PC-9 (cell line): ENCODE measurements at regions not wholly inside any gene's neighbourhood (a gene's known extent, or its start where the extent isn't known, plus 50 kb on each side); places are given as distances from the start of the nearest gene placed in this dataset.

Experiments used
- BruUV-seq: library from RNA; stranded (reverse); fragments of 400-500 nt; replicated peaks from 2 replicates; lab custom pipeline; 2021; lab: Mats Ljungman, UMichigan
- CTCF ChIA-PET: fragments of 300-600 bp; sonication (Branson Sonifier 250); formaldehyde crosslinking; loops from one replicate; lab custom pipeline; 2022; ENCODE audit warnings: antibody characterized with exemption; lab: Charles Lee
- POLR2A ChIA-PET: fragments of 300-600 bp; sonication (Branson Sonifier 250); formaldehyde crosslinking; loops from one replicate; lab custom pipeline; 2022; ENCODE audit warnings: antibody characterized with exemption; ENCODE audit not compliant: unreplicated experiment; lab: Charles Lee
- DNase-seq, 2 experiments: peaks; one replicate each; pipeline versions ENCODE4 v3.0.0 to v3.0.0-alpha.2; 2015 to 2022; ENCODE audit warnings: mixed read lengths in 1 of 2
- H2AFZ ChIP-seq: fragments of 200-600 bp; sonication (generic); 2 replicates; pipeline ENCODE4 v1.8.1; 2017; ENCODE audit warnings: antibody characterized with exemption
- H3F3A ChIP-seq: fragments of 200-600 bp; sonication (generic); 2 replicates; pipeline ENCODE4 v1.8.1; 2017; ENCODE audit warnings: antibody characterized with exemption, mild to moderate bottlenecking, low read depth; ENCODE audit not compliant: insufficient read depth
- H3K27ac ChIP-seq: fragments of 200-600 bp; sonication (generic); 2 replicates; pipeline ENCODE4 v1.6.1; 2016; ENCODE audit warnings: mixed run types
- H3K27me3 ChIP-seq: fragments of 200-600 bp; sonication (generic); 2 replicates; pipeline ENCODE4 v1.6.1; 2016; ENCODE audit warnings: low read depth, mixed run types; ENCODE audit not compliant: insufficient read depth
- H3K36me3 ChIP-seq: fragments of 200-600 bp; sonication (generic); 2 replicates; pipeline ENCODE4 v1.6.1; 2016; ENCODE audit warnings: low read depth, mixed run types
- H3K4me1 ChIP-seq: fragments of 200-600 bp; sonication (generic); replicated peaks from 2 replicates; pipeline ENCODE4 v1.6.1; 2016; ENCODE audit warnings: mixed run types; ENCODE audit not compliant: insufficient read depth
- H3K4me2 ChIP-seq: fragments of 200-600 bp; sonication (generic); 2 replicates; pipeline ENCODE4 v1.6.1; 2017; ENCODE audit warnings: mixed run types
- H3K4me3 ChIP-seq: fragments of 200-600 bp; sonication (generic); 2 replicates; pipeline ENCODE4 v1.6.1; 2016; ENCODE audit warnings: mixed run types
- H3K79me2 ChIP-seq: fragments of 200-600 bp; sonication (generic); 2 replicates; pipeline ENCODE4 v1.6.1; 2017; ENCODE audit warnings: low read depth, mixed run types
- H3K9me2 ChIP-seq: fragments of 200-600 bp; sonication (generic); 2 replicates; pipeline ENCODE4 v1.8.1; 2017; ENCODE audit warnings: mild to moderate bottlenecking; ENCODE audit not compliant: insufficient read depth
- H3K9me3 ChIP-seq: fragments of 200-600 bp; sonication (generic); 2 replicates; pipeline ENCODE4 v1.8.1; 2016; ENCODE audit warnings: low read depth; ENCODE audit not compliant: insufficient read depth
- H4K20me1 ChIP-seq: fragments of 200-600 bp; sonication (generic); 2 replicates; pipeline ENCODE4 v1.8.1; 2017; ENCODE audit not compliant: insufficient read depth
- EZH2 ChIP-seq: fragments of 200-600 bp; sonication (generic); IDR thresholded peaks from 2 replicates; pipeline ENCODE4 v1.8.0; 2017; ENCODE audit warnings: antibody characterized with exemption, low read depth
- intact Hi-C: fragments of 100-400 bp; cut with micrococcal nuclease; formaldehyde crosslinking; loops from one replicate; pipeline ENCODE4 v1.10.0; 2022; ENCODE audit not compliant: unreplicated experiment
- TF ChIP-seq, protein P1 (sequence below): fragments of 200-600 bp; sonication (generic); conservative IDR thresholded peaks from 2 replicates; pipeline ENCODE4 v1.6.1; 2017; ENCODE audit warnings: mixed run types, antibody characterized with exemption, mild to moderate bottlenecking, moderate library complexity

DNA sequence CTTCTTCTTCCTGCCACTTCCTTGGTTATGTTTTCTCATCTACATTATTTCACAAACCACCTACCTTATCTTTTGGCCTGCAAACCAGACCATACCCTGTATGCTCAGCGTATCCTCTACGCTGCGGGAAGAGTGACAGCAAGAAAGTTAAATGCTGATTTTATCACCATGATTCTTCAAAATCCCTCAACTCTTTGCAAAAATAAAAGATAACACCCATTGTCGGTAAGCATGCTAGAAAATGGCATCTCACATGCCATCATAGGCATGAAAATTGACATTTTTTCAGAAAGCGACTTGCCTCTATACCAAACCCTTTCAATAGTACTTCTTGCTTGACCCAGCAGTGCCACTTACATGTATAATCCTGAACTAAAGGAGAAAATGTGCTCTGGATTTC is 102.0 kb downstream of the HPGD start:
- no peaks in the 10 kb centered on the region for H3K79me2 ChIP-seq
- CTCF ChIA-PET = no interaction called here
- no peak overlapping the region for H3K4me2 ChIP-seq
- H2AFZ ChIP-seq = no peak overlapping the region
- intact Hi-C loops = no loop called here
- H3F3A ChIP-seq = no peaks in the 10 kb centered on the region
- H3K4me1 ChIP-seq = 0 out of 2 replicates have a peak, but pooled peaks cover 10% of the 10 kb centered on the region
- H3K9me2 ChIP-seq = no peaks in the 10 kb centered on the region
- no peaks in the 10 kb centered on the region for H3K9me3 ChIP-seq
- no TSS peak for BruUV-seq
- DNase-seq = no peak
- POLR2A ChIA-PET = no interaction called here
- TF ChIP-seq, protein P1, sequence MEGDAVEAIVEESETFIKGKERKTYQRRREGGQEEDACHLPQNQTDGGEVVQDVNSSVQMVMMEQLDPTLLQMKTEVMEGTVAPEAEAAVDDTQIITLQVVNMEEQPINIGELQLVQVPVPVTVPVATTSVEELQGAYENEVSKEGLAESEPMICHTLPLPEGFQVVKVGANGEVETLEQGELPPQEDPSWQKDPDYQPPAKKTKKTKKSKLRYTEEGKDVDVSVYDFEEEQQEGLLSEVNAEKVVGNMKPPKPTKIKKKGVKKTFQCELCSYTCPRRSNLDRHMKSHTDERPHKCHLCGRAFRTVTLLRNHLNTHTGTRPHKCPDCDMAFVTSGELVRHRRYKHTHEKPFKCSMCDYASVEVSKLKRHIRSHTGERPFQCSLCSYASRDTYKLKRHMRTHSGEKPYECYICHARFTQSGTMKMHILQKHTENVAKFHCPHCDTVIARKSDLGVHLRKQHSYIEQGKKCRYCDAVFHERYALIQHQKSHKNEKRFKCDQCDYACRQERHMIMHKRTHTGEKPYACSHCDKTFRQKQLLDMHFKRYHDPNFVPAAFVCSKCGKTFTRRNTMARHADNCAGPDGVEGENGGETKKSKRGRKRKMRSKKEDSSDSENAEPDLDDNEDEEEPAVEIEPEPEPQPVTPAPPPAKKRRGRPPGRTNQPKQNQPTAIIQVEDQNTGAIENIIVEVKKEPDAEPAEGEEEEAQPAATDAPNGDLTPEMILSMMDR = no peak
- no peak for TF ChIP-seq EZH2
- H3K4me3 ChIP-seq = no peak overlapping the region
- H3K36me3 ChIP-seq = no peaks in the 10 kb centered on the region
- H4K20me1 ChIP-seq = no peaks in the 10 kb centered on the region
- no peaks in the 10 kb centered on the region for H3K27me3 ChIP-seq
- H3K27ac ChIP-seq = no peak overlapping the region

GRCh38 chr4:174418640-174419212 is 103.6 kb downstream of the HPGD start:
- no peaks in the 10 kb centered on the region for H3K79me2 ChIP-seq
- no peaks in the 10 kb centered on the region for H3K9me2 ChIP-seq
- no peak overlapping the region for H3K27ac ChIP-seq
- no peak for TF ChIP-seq EZH2
- TF ChIP-seq, protein P1 = no peak
- H3K4me3 ChIP-seq = no peak overlapping the region
- no peaks in the 10 kb centered on the region for H3K27me3 ChIP-seq
- POLR2A ChIA-PET = no interaction called here
- intact Hi-C loops = no loop called here
- DNase-seq = no peak
- no peak overlapping the region for H2AFZ ChIP-seq
- no peaks in the 10 kb centered on the region for H3K9me3 ChIP-seq
- H3K4me2 ChIP-seq = no peak overlapping the region
- H3F3A ChIP-seq = no peaks in the 10 kb centered on the region
- H3K4me1 ChIP-seq = 0 out of 2 replicates have a peak, but pooled peaks cover 9% of the 10 kb centered on the region
- BruUV-seq = no TSS peak
- no peaks in the 10 kb centered on the region for H3K36me3 ChIP-seq
- H4K20me1 ChIP-seq = no peaks in the 10 kb centered on the region
- CTCF ChIA-PET = no interaction called here

DNA sequence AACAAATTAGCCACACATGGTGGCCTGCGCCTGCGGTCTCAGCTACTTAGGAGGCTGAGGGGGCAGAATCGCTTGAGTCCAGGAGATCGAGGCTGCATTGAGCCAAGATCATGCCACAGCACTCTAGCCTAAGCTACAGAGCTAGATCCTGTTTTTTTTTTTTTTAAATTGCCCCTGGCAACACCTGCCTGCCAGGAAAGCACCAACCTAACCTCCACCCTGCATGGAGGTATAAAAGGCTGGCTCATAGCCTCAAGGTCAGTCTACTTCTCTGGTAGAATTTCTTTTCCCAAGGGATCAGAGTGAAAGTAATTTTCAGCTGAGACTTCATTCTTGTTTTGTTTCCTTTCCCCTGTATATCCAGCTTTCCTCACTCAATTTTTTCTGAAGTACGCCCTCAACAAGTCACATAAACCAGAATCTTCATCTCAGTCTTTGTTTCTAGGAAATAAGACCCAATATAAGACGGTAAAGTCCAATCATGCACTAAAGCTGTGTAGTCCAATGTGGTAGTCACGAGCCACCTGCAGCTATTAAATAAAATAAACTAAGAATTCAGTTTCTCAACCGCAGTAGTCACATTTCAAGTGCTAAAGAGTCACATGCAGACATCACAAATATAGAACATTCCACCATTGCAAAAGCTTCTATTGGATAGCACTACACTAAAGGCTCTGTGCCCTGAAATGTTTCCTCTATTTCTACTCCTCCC is 113.3 kb downstream of the HPGD start:
- CTCF ChIA-PET = interaction anchor here (0.6 kb wide), 1 partner anchor 256 kb away, joined by 3 read pairs; no protein-coding TSS in a partner anchor
- intact Hi-C loops = no loop called here

More for the DNA sequence above, 113.3 kb downstream of the HPGD start:
- Histone ChIP-seq H3K9me3 (no peaks in the 10 kb centered on the region), H3K27me3 (no peaks in the 10 kb centered on the region), H3F3A (no peaks in the 10 kb centered on the region), H3K79me2 (no peaks in the 10 kb centered on the region), H3K9me2 (no peaks in the 10 kb centered on the region), H3K4me1 (no peaks in the 10 kb centered on the region), H3K27ac (no peak overlapping the region), H3K36me3 (no peaks in the 10 kb centered on the region), H3K4me3 (no peak overlapping the region), H4K20me1 (no peaks in the 10 kb centered on the region), H2AFZ (no peak overlapping the region), H3K4me2 (no peak overlapping the region)
- BruUV-seq = no TSS peak
- no peak for DNase-seq
- no peak for TF ChIP-seq EZH2
- TF ChIP-seq, protein P1 = no peak
- POLR2A ChIA-PET = no interaction called here
